ENCODE measurements at regions not wholly inside any gene's neighbourhood (a gene's known extent, or its start where the extent isn't known, plus 50 kb on each side); places are given as distances from the start of the nearest gene placed in this dataset.

DNA sequence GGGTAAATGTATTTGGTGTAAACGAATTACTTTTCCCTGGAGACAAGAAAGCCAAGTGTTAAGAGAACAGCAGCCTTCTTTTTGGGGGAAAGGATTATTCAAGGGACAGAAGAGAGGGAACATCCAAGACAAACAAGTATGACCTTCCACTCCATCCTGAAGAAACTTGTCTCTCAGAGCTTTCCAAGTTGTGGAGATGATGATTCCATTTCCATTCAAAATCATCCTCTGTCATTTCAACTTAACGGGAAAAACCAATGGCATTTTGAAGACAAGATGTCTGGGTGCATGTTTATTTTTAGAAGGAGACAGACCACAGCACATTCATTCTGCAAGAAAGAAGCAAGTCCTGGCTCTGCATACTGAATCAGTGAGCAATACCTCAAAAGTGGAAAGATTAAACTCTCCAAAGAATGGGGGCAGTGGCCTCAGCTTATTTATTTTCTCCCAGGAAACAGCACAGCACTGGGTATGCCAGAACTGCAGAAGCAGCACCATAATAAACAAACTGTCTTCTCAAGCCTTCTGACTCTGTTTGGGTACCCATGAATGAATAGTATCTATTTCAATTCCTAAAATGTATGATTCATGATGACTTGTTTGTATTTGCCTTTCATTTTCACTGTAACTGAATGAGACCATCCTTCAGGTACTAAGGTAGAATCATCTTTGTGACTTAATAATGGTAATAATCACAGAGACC is 541.0 kb downstream of the RFC3 start:
- Mint-ChIP-seq H3K27ac (no peak overlapping the region), H3K27me3 (peaks cover 5% of the 10 kb centered on the region), H3K4me3 (no peak overlapping the region), H3K36me3 (ENCODE audit: low read depth) (no peaks in the 10 kb centered on the region), H3K9me3 (peaks cover 2% of the 10 kb centered on the region), H3K4me1 (ENCODE audit: low read depth) (no peaks in the 10 kb centered on the region)
- H3K9me3 ChIP-seq (ENCODE audit: control insufficient read depth in 1 of 2, insufficient read depth in 1 of 2, low read length in 2 of 2) = peaks cover 0 to 11% of the 10 kb centered on the region in 2 experiments
- POLR2A ChIA-PET = no interaction called here
- TF ChIP-seq, protein P1, sequence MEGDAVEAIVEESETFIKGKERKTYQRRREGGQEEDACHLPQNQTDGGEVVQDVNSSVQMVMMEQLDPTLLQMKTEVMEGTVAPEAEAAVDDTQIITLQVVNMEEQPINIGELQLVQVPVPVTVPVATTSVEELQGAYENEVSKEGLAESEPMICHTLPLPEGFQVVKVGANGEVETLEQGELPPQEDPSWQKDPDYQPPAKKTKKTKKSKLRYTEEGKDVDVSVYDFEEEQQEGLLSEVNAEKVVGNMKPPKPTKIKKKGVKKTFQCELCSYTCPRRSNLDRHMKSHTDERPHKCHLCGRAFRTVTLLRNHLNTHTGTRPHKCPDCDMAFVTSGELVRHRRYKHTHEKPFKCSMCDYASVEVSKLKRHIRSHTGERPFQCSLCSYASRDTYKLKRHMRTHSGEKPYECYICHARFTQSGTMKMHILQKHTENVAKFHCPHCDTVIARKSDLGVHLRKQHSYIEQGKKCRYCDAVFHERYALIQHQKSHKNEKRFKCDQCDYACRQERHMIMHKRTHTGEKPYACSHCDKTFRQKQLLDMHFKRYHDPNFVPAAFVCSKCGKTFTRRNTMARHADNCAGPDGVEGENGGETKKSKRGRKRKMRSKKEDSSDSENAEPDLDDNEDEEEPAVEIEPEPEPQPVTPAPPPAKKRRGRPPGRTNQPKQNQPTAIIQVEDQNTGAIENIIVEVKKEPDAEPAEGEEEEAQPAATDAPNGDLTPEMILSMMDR (IDR thresholded peaks at IDR 0.05) = no peak
- no peaks in the 10 kb centered on the region for H3K36me3 ChIP-seq (ENCODE audit: insufficient read depth, low read length)
- intact Hi-C loops (cut with DNase I, micrococcal nuclease) = no loop called here
- H3K27me3 ChIP-seq (ENCODE audit: control insufficient read depth in 1 of 2, insufficient read depth in 2 of 2, low read length in 2 of 2) = no peaks in the 10 kb centered on the region
- CTCF ChIA-PET = no interaction called here
- DNase-seq = no peak
- no peak for ATAC-seq (ENCODE audit: poor library complexity)
- H3K4me1 ChIP-seq (ENCODE audit: insufficient read depth, low read length) = no peaks in the 10 kb centered on the region
- no peak overlapping the region for H3K4me3 ChIP-seq (ENCODE audit: low read length)
- H3K27ac ChIP-seq (ENCODE audit: low read depth in 1 of 2, low read length in 2 of 2) = no peak overlapping the region

DNA sequence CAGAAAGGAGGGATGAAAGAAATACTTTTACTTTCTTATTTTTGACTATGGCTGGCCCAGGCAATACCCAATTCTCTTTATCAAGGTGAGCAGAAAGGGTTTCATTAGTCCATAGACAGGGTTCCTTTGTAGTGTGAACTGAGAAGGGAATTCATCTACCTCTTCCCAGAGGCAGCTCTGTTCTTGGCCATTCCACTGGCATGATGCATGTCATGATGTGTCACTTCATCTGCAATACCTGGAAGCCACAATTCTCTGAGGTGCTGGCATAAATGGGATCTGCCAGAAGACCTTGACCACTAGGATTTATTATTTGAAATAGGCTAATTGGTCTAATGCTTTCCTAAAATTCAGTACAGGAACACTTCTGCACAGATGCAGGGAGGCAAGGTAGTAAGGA is 542.8 kb downstream of the RFC3 start:
- Histone ChIP-seq H3K36me3 (ENCODE audit: insufficient read depth, low read length) (no peaks in the 10 kb centered on the region), H3K4me1 (ENCODE audit: insufficient read depth, low read length) (no peaks in the 10 kb centered on the region), H3K27me3 (ENCODE audit: control insufficient read depth in 1 of 2, insufficient read depth in 2 of 2, low read length in 2 of 2) (no peaks in the 10 kb centered on the region), H3K4me3 (ENCODE audit: low read length) (no peak overlapping the region), H3K9me3 (ENCODE audit: control insufficient read depth in 1 of 2, insufficient read depth in 1 of 2, low read length in 2 of 2) (peaks cover 0 to 9% of the 10 kb centered on the region in 2 experiments), H3K27ac (ENCODE audit: low read depth in 1 of 2, low read length in 2 of 2) (no peak overlapping the region)
- H3K27me3 Mint-ChIP-seq = peaks cover 5% of the 10 kb centered on the region
- no peaks in the 10 kb centered on the region for H3K4me1 Mint-ChIP-seq (ENCODE audit: low read depth)
- ChIA-PET POLR2A (no interaction called here), CTCF (no interaction called here)
- no peak overlapping the region for H3K27ac Mint-ChIP-seq
- TF ChIP-seq, protein P1 (IDR thresholded peaks at IDR 0.05) = no peak
- no peaks in the 10 kb centered on the region for H3K36me3 Mint-ChIP-seq (ENCODE audit: low read depth)
- no peak overlapping the region for H3K4me3 Mint-ChIP-seq
- DNase-seq (no peak), ATAC-seq (ENCODE audit: poor library complexity) (no peak)
- no peaks in the 10 kb centered on the region for H3K9me3 Mint-ChIP-seq
- intact Hi-C loops (cut with DNase I, micrococcal nuclease) = no loop called here

DNA sequence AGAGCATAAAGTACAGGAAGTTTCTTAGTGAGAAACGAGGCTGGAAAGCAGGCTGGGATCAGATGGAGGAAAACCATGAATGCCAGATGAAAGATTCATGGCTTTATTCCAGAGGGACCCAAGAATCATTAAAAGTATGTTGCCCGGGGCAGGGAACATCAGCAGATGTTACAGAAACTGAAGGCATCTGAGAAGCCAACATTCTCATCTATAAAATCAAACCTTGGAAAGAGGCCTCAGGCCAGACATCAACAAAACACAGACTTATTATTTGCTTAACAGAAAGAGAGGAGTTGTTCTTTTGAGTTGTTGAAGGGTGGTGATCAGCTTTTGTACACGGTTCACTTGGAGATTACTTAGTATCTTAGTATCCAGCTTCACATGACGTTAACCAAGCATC is 543.6 kb downstream of the RFC3 start:
- Histone ChIP-seq H3K4me1 (ENCODE audit: insufficient read depth, low read length) (no peaks in the 10 kb centered on the region), H3K27me3 (ENCODE audit: control insufficient read depth in 1 of 2, insufficient read depth in 2 of 2, low read length in 2 of 2) (no peaks in the 10 kb centered on the region), H3K36me3 (ENCODE audit: insufficient read depth, low read length) (no peaks in the 10 kb centered on the region), H3K9me3 (ENCODE audit: control insufficient read depth in 1 of 2, insufficient read depth in 1 of 2, low read length in 2 of 2) (peaks cover 0 to 12% of the 10 kb centered on the region in 2 experiments), H3K27ac (ENCODE audit: low read depth in 1 of 2, low read length in 2 of 2) (no peak overlapping the region), H3K4me3 (ENCODE audit: low read length) (no peak overlapping the region)
- DNase-seq (no peak), ATAC-seq (ENCODE audit: poor library complexity) (no peak)
- H3K27ac Mint-ChIP-seq = no peak overlapping the region
- H3K27me3 Mint-ChIP-seq = peaks cover 5% of the 10 kb centered on the region
- H3K36me3 Mint-ChIP-seq (ENCODE audit: low read depth) = no peaks in the 10 kb centered on the region
- H3K9me3 Mint-ChIP-seq = peaks cover 2% of the 10 kb centered on the region
- ChIA-PET POLR2A (no interaction called here), CTCF (interaction anchor here (1.0 kb wide), 1 partner anchor 17 kb away, joined by 3 read pairs; no protein-coding TSS in a partner anchor)
- intact Hi-C loops (cut with DNase I, micrococcal nuclease) = no loop called here
- H3K4me1 Mint-ChIP-seq (ENCODE audit: low read depth) = no peaks in the 10 kb centered on the region
- TF ChIP-seq, protein P1 (IDR thresholded peaks at IDR 0.05) = no peak
- H3K4me3 Mint-ChIP-seq = no peak overlapping the region
